ENCODE measurements at regions not wholly inside any gene's neighbourhood (a gene's known extent, or its start where the extent isn't known, plus 50 kb on each side); places are given as distances from the start of the nearest gene placed in this dataset.

GRCh38 chr20:24755411-24755922 is 193.6 kb upstream of the CST7 start:
- H3K9me3 Mint-ChIP-seq, result no peaks in the 10 kb centered on the region
- Histone ChIP-seq H3K36me3 (ENCODE audit: control insufficient read depth, insufficient read depth, low read length) (no peaks in the 10 kb centered on the region), H3K4me3 (ENCODE audit: low read length) (no peak overlapping the region), H3K27ac (ENCODE audit: low read length) (no peak overlapping the region), H3K27me3 (ENCODE audit: control insufficient read depth, insufficient read depth, low read length) (no peaks in the 10 kb centered on the region), H3K4me1 (ENCODE audit: control insufficient read depth, insufficient read depth, low read length) (no peaks in the 10 kb centered on the region), H3K9me3 (ENCODE audit: control insufficient read depth, insufficient read depth, low read length) (no peaks in the 10 kb centered on the region)
- no peaks in the 10 kb centered on the region for H3K36me3 Mint-ChIP-seq
- DNase-seq (no peak), ATAC-seq (no peak)
- H3K4me3 Mint-ChIP-seq, result no peak overlapping the region
- WGBS (ENCODE audit: insufficient coverage), result 54% methylated on average over 4 of the region's 4 CpGs
- no peak overlapping the region for H3K27ac Mint-ChIP-seq
- TF ChIP-seq, protein P1, sequence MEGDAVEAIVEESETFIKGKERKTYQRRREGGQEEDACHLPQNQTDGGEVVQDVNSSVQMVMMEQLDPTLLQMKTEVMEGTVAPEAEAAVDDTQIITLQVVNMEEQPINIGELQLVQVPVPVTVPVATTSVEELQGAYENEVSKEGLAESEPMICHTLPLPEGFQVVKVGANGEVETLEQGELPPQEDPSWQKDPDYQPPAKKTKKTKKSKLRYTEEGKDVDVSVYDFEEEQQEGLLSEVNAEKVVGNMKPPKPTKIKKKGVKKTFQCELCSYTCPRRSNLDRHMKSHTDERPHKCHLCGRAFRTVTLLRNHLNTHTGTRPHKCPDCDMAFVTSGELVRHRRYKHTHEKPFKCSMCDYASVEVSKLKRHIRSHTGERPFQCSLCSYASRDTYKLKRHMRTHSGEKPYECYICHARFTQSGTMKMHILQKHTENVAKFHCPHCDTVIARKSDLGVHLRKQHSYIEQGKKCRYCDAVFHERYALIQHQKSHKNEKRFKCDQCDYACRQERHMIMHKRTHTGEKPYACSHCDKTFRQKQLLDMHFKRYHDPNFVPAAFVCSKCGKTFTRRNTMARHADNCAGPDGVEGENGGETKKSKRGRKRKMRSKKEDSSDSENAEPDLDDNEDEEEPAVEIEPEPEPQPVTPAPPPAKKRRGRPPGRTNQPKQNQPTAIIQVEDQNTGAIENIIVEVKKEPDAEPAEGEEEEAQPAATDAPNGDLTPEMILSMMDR (IDR thresholded peaks at IDR 0.05), result no peak
- no peaks in the 10 kb centered on the region for H3K4me1 Mint-ChIP-seq
- H3K27me3 Mint-ChIP-seq (ENCODE audit: low read depth in 2 of 2), result peaks cover 3 to 38% of the 10 kb centered on the region in 2 donors
- intact Hi-C loops (cut with micrococcal nuclease), result no loop called here

DNA sequence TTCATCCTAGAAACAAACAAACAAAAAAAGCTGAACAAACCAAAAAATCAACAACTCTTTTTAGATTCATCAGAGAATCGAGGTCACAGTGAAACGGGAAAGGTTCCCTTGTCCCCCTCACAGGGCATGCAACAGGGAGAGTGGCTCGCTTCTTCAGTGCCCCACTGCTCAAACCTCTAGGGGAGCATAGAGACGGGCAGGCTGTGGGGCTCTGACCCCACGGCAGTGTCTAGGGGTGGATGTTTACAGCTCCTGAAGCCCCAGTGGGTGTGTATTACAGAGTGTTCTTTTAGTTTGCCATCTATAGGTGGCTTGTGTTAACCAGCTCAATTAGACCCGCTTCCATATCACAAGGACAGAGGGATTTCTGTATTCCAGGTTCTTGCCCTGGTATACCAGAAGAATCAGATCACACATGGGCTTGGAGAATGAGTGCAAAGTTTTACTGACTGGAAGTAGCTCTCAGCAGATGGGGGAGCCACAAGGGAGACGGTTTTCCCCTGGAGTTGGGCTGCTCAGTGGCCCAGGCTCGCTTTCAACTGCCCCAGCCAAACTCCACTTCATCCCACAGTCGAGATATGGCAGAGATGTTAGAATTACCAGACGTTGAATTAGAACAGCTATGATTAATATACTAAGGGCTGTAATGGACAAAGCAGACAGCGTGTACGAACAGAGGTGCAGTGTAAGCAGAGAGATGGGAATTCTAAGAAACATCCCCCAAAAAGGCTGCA is 192.6 kb upstream of the CST7 start:
- WGBS (ENCODE audit: insufficient coverage), result 82% methylated on average over 12 of the region's 12 CpGs
- Histone ChIP-seq H3K27ac (ENCODE audit: low read length) (no peak overlapping the region), H3K36me3 (ENCODE audit: control insufficient read depth, insufficient read depth, low read length) (no peaks in the 10 kb centered on the region), H3K9me3 (ENCODE audit: control insufficient read depth, insufficient read depth, low read length) (no peaks in the 10 kb centered on the region), H3K4me1 (ENCODE audit: control insufficient read depth, insufficient read depth, low read length) (no peaks in the 10 kb centered on the region), H3K4me3 (ENCODE audit: low read length) (no peak overlapping the region), H3K27me3 (ENCODE audit: control insufficient read depth, insufficient read depth, low read length) (no peaks in the 10 kb centered on the region)
- Mint-ChIP-seq H3K9me3 (no peaks in the 10 kb centered on the region), H3K4me1 (no peaks in the 10 kb centered on the region), H3K36me3 (no peaks in the 10 kb centered on the region), H3K4me3 (no peak overlapping the region), H3K27me3 (ENCODE audit: low read depth in 2 of 2) (peaks cover 3 to 38% of the 10 kb centered on the region in 2 donors), H3K27ac (no peak overlapping the region)
- intact Hi-C loops (cut with micrococcal nuclease), result no loop called here
- ATAC-seq (no peak), DNase-seq (no peak)
- TF ChIP-seq, protein P1 (IDR thresholded peaks at IDR 0.05), result no peak

DNA sequence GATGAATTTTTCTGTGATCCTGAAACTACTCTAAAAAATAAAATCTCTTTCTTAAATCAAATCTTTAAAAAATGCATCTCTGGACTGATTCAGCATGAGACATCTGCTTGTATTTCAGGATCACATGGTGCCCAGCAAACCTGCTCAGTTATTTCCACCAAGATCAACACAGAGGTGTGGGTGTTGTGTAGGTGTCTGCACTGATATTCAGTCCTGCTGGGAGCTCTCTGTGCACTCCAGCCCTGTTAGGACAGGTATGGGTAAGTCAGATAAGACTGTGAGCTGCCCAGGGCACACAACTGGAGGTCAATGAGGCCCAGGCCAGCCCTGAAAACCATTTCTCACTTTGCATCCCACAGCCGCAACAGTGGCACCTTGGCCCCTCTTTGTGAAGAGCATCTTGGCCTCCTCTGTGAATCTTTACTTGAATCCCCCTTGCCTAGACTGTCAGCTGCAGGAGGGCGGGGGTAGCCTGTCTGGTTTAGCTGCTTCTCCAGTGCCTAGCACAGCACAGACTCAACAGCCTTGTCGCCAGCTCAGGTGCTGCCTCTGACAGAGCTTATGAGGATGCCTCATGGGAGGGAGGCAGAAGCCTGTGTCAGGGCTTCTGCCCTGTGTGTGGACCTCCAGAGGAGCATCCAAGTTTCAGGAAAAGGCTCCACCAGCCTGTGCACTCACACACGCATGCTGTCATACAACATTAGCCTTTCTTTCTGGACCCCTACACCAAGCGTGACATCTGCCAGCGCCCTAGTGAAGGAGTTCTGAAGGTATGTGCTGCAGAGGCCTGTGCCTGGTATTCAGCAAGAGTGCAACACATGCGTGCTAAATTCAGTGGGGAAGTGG is 187.6 kb upstream of the CST7 start:
- WGBS (ENCODE audit: insufficient coverage), result 92% methylated on average over 7 of the region's 7 CpGs
- Histone ChIP-seq H3K9me3 (ENCODE audit: control insufficient read depth, insufficient read depth, low read length) (no peaks in the 10 kb centered on the region), H3K4me3 (ENCODE audit: low read length) (no peak overlapping the region), H3K4me1 (ENCODE audit: control insufficient read depth, insufficient read depth, low read length) (peaks cover 6% of the 10 kb centered on the region), H3K27ac (ENCODE audit: low read length) (no peak overlapping the region), H3K27me3 (ENCODE audit: control insufficient read depth, insufficient read depth, low read length) (no peaks in the 10 kb centered on the region), H3K36me3 (ENCODE audit: control insufficient read depth, insufficient read depth, low read length) (no peaks in the 10 kb centered on the region)
- Mint-ChIP-seq H3K27me3 (ENCODE audit: low read depth in 2 of 2) (peaks cover 9 to 43% of the 10 kb centered on the region in 2 donors), H3K9me3 (no peaks in the 10 kb centered on the region), H3K36me3 (no peaks in the 10 kb centered on the region), H3K4me1 (peaks cover 6 to 7% of the 10 kb centered on the region in 2 donors), H3K27ac (no peak overlapping the region), H3K4me3 (no peak overlapping the region)
- DNase-seq (no peak), ATAC-seq (no peak)
- TF ChIP-seq, protein P1 (IDR thresholded peaks at IDR 0.05), result no peak
- intact Hi-C loops (cut with micrococcal nuclease), result no loop called here
